ENCODE measurements at regions not wholly inside any gene's neighbourhood (a gene's known extent, or its start where the extent isn't known, plus 50 kb on each side); places are given as distances from the start of the nearest gene placed in this dataset.
"Not testable (repeated sequence)": the region's sequence is repeated elsewhere in the genome, so short reads cannot be mapped to it uniquely, and the experiment has no call there.

DNA sequence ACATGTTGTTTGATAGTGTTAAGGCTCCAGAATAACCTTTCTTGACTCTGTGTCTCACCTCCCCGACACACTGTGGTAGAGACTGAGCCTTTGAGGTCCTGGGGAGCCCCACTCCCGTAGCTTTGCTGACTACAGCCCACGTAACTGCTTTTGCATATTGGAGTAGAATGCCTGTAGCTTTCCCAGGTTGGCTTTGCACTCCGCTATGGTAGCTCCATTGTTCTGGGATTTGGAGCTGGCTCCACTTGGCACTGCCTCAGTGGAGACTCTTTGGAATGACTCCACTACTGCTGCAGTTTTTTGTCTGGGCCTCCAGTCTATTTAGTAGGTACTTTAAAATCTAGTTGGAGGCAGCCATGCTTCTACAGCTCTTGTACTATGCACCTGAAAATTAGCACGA is 56.2 kb upstream of the ANXA1 start:
- 83 to 95% methylated on average over 5 of the region's 5 CpGs for WGBS, 2 experiments (ENCODE audit: insufficient coverage in 2 of 2)
- no peaks in the 10 kb centered on the region for H3K4me1 ChIP-seq (ENCODE audit: control insufficient read depth, insufficient read depth, low read length, poor library complexity, severe bottlenecking)
- no peak overlapping the region for H3K4me3 ChIP-seq (ENCODE audit: extremely low read depth, insufficient read depth, low read length, poor library complexity, severe bottlenecking)
- no peaks in the 10 kb centered on the region for H3K9me3 ChIP-seq (ENCODE audit: control insufficient read depth, low read length)
- H3K36me3 ChIP-seq (ENCODE audit: control insufficient read depth, insufficient read depth, low read length), result no peaks in the 10 kb centered on the region
- no peak overlapping the region for H3K27ac ChIP-seq (ENCODE audit: low read depth, low read length, severe bottlenecking)

GRCh38 chr9:73093740-73094379 is 57.8 kb upstream of the ANXA1 start:
- Histone ChIP-seq H3K4me3 (ENCODE audit: extremely low read depth, insufficient read depth, low read length, poor library complexity, severe bottlenecking) (no peak overlapping the region), H3K27ac (ENCODE audit: low read depth, low read length, severe bottlenecking) (no peak overlapping the region), H3K9me3 (ENCODE audit: control insufficient read depth, low read length) (no peaks in the 10 kb centered on the region), H3K4me1 (ENCODE audit: control insufficient read depth, insufficient read depth, low read length, poor library complexity, severe bottlenecking) (no peaks in the 10 kb centered on the region), H3K36me3 (ENCODE audit: control insufficient read depth, insufficient read depth, low read length) (no peaks in the 10 kb centered on the region)
- no CpG with 5 or more reads among the region's 5 CpGs for whole genome bisulfite sequencing, 2 experiments (ENCODE audit: insufficient coverage in 2 of 2)

GRCh38 chr9:73093016-73093739 is 58.5 kb upstream of the ANXA1 start:
- H3K4me1 ChIP-seq (ENCODE audit: control insufficient read depth, insufficient read depth, low read length, poor library complexity, severe bottlenecking), result no peaks in the 10 kb centered on the region
- no peaks in the 10 kb centered on the region for H3K9me3 ChIP-seq (ENCODE audit: control insufficient read depth, low read length)
- H3K27ac ChIP-seq (ENCODE audit: low read depth, low read length, severe bottlenecking), result no peak overlapping the region
- no peaks in the 10 kb centered on the region for H3K36me3 ChIP-seq (ENCODE audit: control insufficient read depth, insufficient read depth, low read length)
- H3K4me3 ChIP-seq (ENCODE audit: extremely low read depth, insufficient read depth, low read length, poor library complexity, severe bottlenecking), result no peak overlapping the region

- Histone ChIP-seq H3K27ac (ENCODE audit: low read depth, low read length, severe bottlenecking) (no peak overlapping the region), H3K9me3 (ENCODE audit: control insufficient read depth, low read length) (no peaks in the 10 kb centered on the region), H3K4me1 (ENCODE audit: control insufficient read depth, insufficient read depth, low read length, poor library complexity, severe bottlenecking) (no peaks in the 10 kb centered on the region), H3K36me3 (ENCODE audit: control insufficient read depth, insufficient read depth, low read length) (no peaks in the 10 kb centered on the region), H3K4me3 (ENCODE audit: extremely low read depth, insufficient read depth, low read length, poor library complexity, severe bottlenecking) (no peak overlapping the region)
- no CpG with 5 or more reads among the region's 2 CpGs for WGBS, 2 experiments (ENCODE audit: insufficient coverage in 2 of 2)
These were observed 59.8 kb upstream of the ANXA1 start for GRCh38 chr9:73091909-73092308.

DNA sequence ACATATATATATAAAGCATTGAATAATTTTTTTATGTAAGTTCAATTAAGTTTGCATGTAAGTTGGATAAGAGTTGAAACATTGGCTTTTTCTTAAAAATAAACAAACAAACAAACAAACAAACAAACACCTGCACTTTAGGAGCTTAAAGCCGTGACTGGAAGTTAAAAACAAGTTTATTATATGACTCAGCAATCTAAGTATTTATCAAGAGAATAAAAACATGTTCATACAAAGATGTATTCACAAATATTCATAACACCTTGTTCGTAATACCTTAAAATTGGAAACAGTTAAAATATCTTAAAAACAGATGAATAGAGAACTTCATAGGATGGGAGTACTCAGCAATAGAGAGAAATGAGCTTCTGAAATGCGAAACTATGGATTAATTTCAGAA is 61.5 kb upstream of the ANXA1 start:
- no CpG with 5 or more reads among the region's 3 CpGs for WGBS, 2 experiments (ENCODE audit: insufficient coverage in 2 of 2)
- H3K4me1 ChIP-seq (ENCODE audit: control insufficient read depth, insufficient read depth, low read length, poor library complexity, severe bottlenecking), result no peaks in the 10 kb centered on the region
- no peak overlapping the region for H3K27ac ChIP-seq (ENCODE audit: low read depth, low read length, severe bottlenecking)

DNA sequence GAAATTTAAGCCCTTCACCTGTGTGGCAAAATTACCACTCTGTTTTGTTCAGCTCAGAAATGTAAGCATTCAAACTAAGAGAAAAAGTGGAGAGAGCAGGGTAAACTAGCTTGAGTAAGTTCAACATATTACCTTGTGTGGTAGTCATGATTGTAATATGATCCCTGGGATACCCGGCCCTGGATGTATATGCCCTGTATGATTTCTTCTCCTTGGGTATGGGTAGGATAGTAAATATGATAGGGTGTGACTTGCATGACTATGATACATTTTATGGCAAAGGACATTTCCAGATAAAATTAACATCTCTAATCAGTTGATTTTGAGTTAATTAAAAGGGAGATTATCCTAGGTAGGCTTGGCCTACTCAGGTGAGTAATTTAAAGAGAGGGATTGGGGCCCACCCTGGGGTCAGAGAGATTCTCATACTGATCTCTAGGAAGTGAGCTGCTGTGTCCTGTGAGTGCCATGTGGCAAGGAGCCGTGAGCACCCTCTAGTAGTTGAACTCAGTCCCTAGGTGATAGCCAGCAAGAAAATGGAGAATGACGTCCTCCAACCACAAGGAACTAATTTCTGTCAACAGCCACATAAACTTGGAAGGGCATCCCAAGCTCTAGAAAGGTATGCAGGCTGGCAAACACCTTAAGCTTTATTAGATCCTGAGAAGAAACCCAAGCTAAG is 62.2 kb upstream of the ANXA1 start:
- no peaks in the 10 kb centered on the region for H3K36me3 ChIP-seq (ENCODE audit: control insufficient read depth, insufficient read depth, low read length)
- 74 to 88% methylated on average over 2 of the region's 3 CpGs for WGBS, 2 experiments (ENCODE audit: insufficient coverage in 2 of 2)
- no peak overlapping the region for H3K27ac ChIP-seq (ENCODE audit: low read depth, low read length, severe bottlenecking)
- H3K9me3 ChIP-seq (ENCODE audit: control insufficient read depth, low read length), result no peaks in the 10 kb centered on the region
- no peaks in the 10 kb centered on the region for H3K4me1 ChIP-seq (ENCODE audit: control insufficient read depth, insufficient read depth, low read length, poor library complexity, severe bottlenecking)
- H3K4me3 ChIP-seq (ENCODE audit: extremely low read depth, insufficient read depth, low read length, poor library complexity, severe bottlenecking), result no peak overlapping the region

More for the DNA sequence above, 61.5 kb upstream of the ANXA1 start:
- H3K4me3 ChIP-seq (ENCODE audit: extremely low read depth, insufficient read depth, low read length, poor library complexity, severe bottlenecking), result no peak overlapping the region
- H3K36me3 ChIP-seq (ENCODE audit: control insufficient read depth, insufficient read depth, low read length), result no peaks in the 10 kb centered on the region
- H3K9me3 ChIP-seq (ENCODE audit: control insufficient read depth, low read length), result no peaks in the 10 kb centered on the region

- not testable (repeated sequence) for H3K27ac ChIP-seq (ENCODE audit: low read depth, low read length, severe bottlenecking); H3K4me1 ChIP-seq (ENCODE audit: control insufficient read depth, insufficient read depth, low read length, poor library complexity, severe bottlenecking); H3K36me3 ChIP-seq (ENCODE audit: control insufficient read depth, insufficient read depth, low read length); H3K9me3 ChIP-seq (ENCODE audit: control insufficient read depth, low read length); H3K4me3 ChIP-seq (ENCODE audit: extremely low read depth, insufficient read depth, low read length, poor library complexity, severe bottlenecking)
- no CpG with 5 or more reads among the region's 4 CpGs for WGBS, 2 experiments (ENCODE audit: insufficient coverage in 2 of 2)
These were observed 63.8 kb upstream of the ANXA1 start for GRCh38 chr9:73087876-73088275.

GRCh38 chr9:73083519-73083918 is 68.1 kb upstream of the ANXA1 start:
- H3K27ac ChIP-seq (ENCODE audit: low read depth, low read length, severe bottlenecking), result no peak overlapping the region
- H3K4me1 ChIP-seq (ENCODE audit: control insufficient read depth, insufficient read depth, low read length, poor library complexity, severe bottlenecking), result no peaks in the 10 kb centered on the region
- no peak overlapping the region for H3K4me3 ChIP-seq (ENCODE audit: extremely low read depth, insufficient read depth, low read length, poor library complexity, severe bottlenecking)
- H3K9me3 ChIP-seq (ENCODE audit: control insufficient read depth, low read length), result no peaks in the 10 kb centered on the region
- no peaks in the 10 kb centered on the region for H3K36me3 ChIP-seq (ENCODE audit: control insufficient read depth, insufficient read depth, low read length)

GRCh38 chr9:73081979-73082657 is 69.5 kb upstream of the ANXA1 start:
- Histone ChIP-seq H3K36me3 (ENCODE audit: control insufficient read depth, insufficient read depth, low read length) (no peaks in the 10 kb centered on the region), H3K9me3 (ENCODE audit: control insufficient read depth, low read length) (no peaks in the 10 kb centered on the region), H3K27ac (ENCODE audit: low read depth, low read length, severe bottlenecking) (no peak overlapping the region), H3K4me1 (ENCODE audit: control insufficient read depth, insufficient read depth, low read length, poor library complexity, severe bottlenecking) (no peaks in the 10 kb centered on the region), H3K4me3 (ENCODE audit: extremely low read depth, insufficient read depth, low read length, poor library complexity, severe bottlenecking) (no peak overlapping the region)
- no CpG with 5 or more reads among the region's 2 CpGs for WGBS, 2 experiments (ENCODE audit: insufficient coverage in 2 of 2)

GRCh38 chr9:73080110-73080694 is 71.5 kb upstream of the ANXA1 start:
- H3K9me3 ChIP-seq (ENCODE audit: control insufficient read depth, low read length), result no peaks in the 10 kb centered on the region
- H3K4me3 ChIP-seq (ENCODE audit: extremely low read depth, insufficient read depth, low read length, poor library complexity, severe bottlenecking), result no peak overlapping the region
- H3K36me3 ChIP-seq (ENCODE audit: control insufficient read depth, insufficient read depth, low read length), result no peaks in the 10 kb centered on the region
- H3K27ac ChIP-seq (ENCODE audit: low read depth, low read length, severe bottlenecking), result no peak overlapping the region
- 70 to 75% methylated on average over 3 of the region's 3 CpGs for WGBS, 2 experiments (ENCODE audit: insufficient coverage in 2 of 2)
- H3K4me1 ChIP-seq (ENCODE audit: control insufficient read depth, insufficient read depth, low read length, poor library complexity, severe bottlenecking), result no peaks in the 10 kb centered on the region

Measured in mesodermal cell (in vitro differentiated cells).